ENCODE measurements at regions not wholly inside any gene's neighbourhood (a gene's known extent, or its start where the extent isn't known, plus 50 kb on each side); places are given as distances from the start of the nearest gene placed in this dataset.

GRCh38 chr4:38287101-38287851 lies 327.1 kb downstream of the PTTG2 start:
- Mint-ChIP-seq H3K4me1 (ENCODE audit: unreplicated experiment) (peaks cover 16% of the 10 kb centered on the region), H3K36me3 (ENCODE audit: low read depth, unreplicated experiment) (no peaks in the 10 kb centered on the region), H3K27ac (ENCODE audit: unreplicated experiment) (no peak overlapping the region), H3K9me3 (ENCODE audit: unreplicated experiment) (no peaks in the 10 kb centered on the region), H3K27me3 (ENCODE audit: unreplicated experiment) (peaks cover 2% of the 10 kb centered on the region), H3K4me3 (ENCODE audit: unreplicated experiment) (no peak overlapping the region)
- DNase-seq (ENCODE audit: low spot score): no peak
- TF ChIP-seq CTCF (IDR thresholded peaks at IDR 0.05; ENCODE audit: unreplicated experiment): no peak

GRCh38 chr4:38289553-38289952 lies 329.4 kb downstream of the PTTG2 start:
- no peak for DNase-seq (ENCODE audit: low spot score)
- peaks cover 10% of the 10 kb centered on the region for H3K36me3 Mint-ChIP-seq (ENCODE audit: low read depth, unreplicated experiment)
- H3K4me1 Mint-ChIP-seq (ENCODE audit: unreplicated experiment): peaks cover 10% of the 10 kb centered on the region
- no peak overlapping the region for H3K4me3 Mint-ChIP-seq (ENCODE audit: unreplicated experiment)
- no peaks in the 10 kb centered on the region for H3K9me3 Mint-ChIP-seq (ENCODE audit: unreplicated experiment)
- no peak overlapping the region for H3K27ac Mint-ChIP-seq (ENCODE audit: unreplicated experiment)
- no peaks in the 10 kb centered on the region for H3K27me3 Mint-ChIP-seq (ENCODE audit: unreplicated experiment)
- TF ChIP-seq CTCF (IDR thresholded peaks at IDR 0.05; ENCODE audit: unreplicated experiment): no peak

DNA sequence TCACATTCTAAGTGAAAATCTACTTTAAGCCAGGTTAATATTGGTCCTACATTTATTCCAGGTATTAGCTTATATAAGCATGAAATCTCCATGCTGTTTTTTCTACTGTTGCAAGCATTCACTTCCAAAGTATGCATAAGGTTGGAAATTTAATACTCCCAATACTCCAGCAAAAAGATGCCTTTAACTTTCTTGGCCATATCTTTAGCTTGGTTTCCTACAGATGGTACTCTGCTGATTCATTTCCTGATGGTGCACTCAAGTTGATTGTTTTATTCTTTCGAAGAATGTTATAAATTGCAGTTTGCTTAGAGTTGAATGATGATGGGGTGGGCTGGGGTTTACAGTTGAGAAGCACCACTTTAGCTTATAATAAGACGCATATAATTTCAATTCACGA lies 330.2 kb downstream of the PTTG2 start:
- Mint-ChIP-seq H3K27me3 (ENCODE audit: unreplicated experiment) (no peaks in the 10 kb centered on the region), H3K36me3 (ENCODE audit: low read depth, unreplicated experiment) (peaks cover 10% of the 10 kb centered on the region), H3K27ac (ENCODE audit: unreplicated experiment) (no peak overlapping the region), H3K4me3 (ENCODE audit: unreplicated experiment) (no peak overlapping the region), H3K9me3 (ENCODE audit: unreplicated experiment) (no peaks in the 10 kb centered on the region), H3K4me1 (ENCODE audit: unreplicated experiment) (peaks cover 2% of the 10 kb centered on the region)
- no peak for DNase-seq (ENCODE audit: low spot score)
- TF ChIP-seq CTCF (IDR thresholded peaks at IDR 0.05; ENCODE audit: unreplicated experiment): no peak

DNA sequence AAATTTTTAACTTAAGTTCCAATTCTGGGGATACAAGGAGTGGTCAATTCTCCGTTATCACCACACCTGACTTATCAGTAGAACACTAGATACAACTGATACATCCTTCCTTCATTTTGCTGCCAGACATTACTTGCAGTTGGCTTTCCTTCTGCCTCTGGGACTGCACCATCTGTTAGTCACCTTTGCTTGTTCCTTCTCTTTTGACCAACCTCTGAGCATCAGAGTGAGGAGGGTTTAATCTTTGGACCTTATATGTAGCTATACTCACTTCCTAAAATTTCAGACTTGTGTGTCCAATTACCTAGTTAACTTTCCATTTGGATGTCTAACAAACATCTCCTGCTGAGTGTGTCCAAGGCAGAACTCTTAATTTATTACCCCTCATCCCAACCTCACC lies 330.7 kb downstream of the PTTG2 start:
- H3K27me3 Mint-ChIP-seq (ENCODE audit: unreplicated experiment): no peaks in the 10 kb centered on the region
- peaks cover 10% of the 10 kb centered on the region for H3K36me3 Mint-ChIP-seq (ENCODE audit: low read depth, unreplicated experiment)
- DNase-seq (ENCODE audit: low spot score): no peak
- no peak for TF ChIP-seq CTCF (IDR thresholded peaks at IDR 0.05; ENCODE audit: unreplicated experiment)
- H3K27ac Mint-ChIP-seq (ENCODE audit: unreplicated experiment): no peak overlapping the region
- no peaks in the 10 kb centered on the region for H3K9me3 Mint-ChIP-seq (ENCODE audit: unreplicated experiment)
- H3K4me1 Mint-ChIP-seq (ENCODE audit: unreplicated experiment): no peaks in the 10 kb centered on the region
- H3K4me3 Mint-ChIP-seq (ENCODE audit: unreplicated experiment): no peak overlapping the region

DNA sequence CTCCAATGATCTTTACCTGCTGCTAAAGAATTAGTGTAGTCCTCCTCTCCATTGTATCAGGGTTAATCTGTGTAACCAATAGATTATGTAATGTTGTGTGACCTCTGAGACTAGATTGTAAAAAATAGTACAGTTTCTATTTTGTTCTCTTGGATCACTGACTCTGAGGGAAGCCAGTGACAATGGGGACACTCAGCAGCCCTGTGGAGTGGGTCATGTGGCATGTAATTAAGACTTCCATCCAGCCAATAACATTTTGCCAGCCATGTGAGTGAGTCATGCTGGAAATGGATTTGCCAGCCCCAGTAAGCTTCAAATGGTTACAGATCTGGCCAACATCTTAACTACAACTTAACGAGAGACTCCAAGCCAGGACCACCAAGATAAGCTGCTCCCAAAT lies 332.3 kb downstream of the PTTG2 start:
- H3K36me3 Mint-ChIP-seq (ENCODE audit: low read depth, unreplicated experiment): peaks cover 10% of the 10 kb centered on the region
- no peaks in the 10 kb centered on the region for H3K27me3 Mint-ChIP-seq (ENCODE audit: unreplicated experiment)
- no peak for TF ChIP-seq CTCF (IDR thresholded peaks at IDR 0.05; ENCODE audit: unreplicated experiment)
- H3K27ac Mint-ChIP-seq (ENCODE audit: unreplicated experiment): no peak overlapping the region
- H3K4me3 Mint-ChIP-seq (ENCODE audit: unreplicated experiment): no peak overlapping the region
- no peak for DNase-seq (ENCODE audit: low spot score)
- no peaks in the 10 kb centered on the region for H3K4me1 Mint-ChIP-seq (ENCODE audit: unreplicated experiment)
- H3K9me3 Mint-ChIP-seq (ENCODE audit: unreplicated experiment): peaks cover 6% of the 10 kb centered on the region
